ENCODE measurements at regions not wholly inside any gene's neighbourhood (a gene's known extent, or its start where the extent isn't known, plus 50 kb on each side); places are given as distances from the start of the nearest gene placed in this dataset.

DNA sequence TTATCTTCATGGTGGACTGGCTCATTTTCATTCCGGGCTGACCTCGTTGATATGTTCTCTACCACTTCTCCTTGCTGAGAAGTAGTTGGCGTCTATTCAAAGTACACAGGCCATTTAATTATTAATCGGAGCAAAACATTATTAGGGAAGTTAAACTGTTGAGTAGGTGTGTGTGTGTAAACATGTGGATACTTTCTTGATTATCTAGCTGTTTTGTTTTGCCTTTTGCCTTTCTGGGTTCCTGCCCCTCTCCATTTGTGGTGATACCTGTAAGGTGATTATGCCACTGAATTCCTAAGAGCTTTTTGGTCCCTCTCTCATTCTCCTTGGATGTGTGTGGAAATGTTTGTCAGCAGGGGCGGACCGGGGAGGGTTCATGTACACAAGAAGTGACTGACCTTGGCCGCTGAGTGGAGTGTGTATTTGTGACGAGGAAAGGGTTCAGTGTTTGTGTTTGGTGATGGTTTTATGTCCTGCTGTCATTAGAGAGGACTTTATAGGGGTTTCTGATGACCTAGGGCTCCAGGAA, 56.6 kb upstream of the PPP2R5A start:
- no peak overlapping the region for H3K27ac ChIP-seq
- no peak overlapping the region for H3K4me3 ChIP-seq
- TF ChIP-seq EP300 (IDR thresholded peaks at IDR 0.05) (no peak), POLR2A (IDR thresholded peaks at IDR 0.05) (no peak)
- TF ChIP-seq, protein P1, sequence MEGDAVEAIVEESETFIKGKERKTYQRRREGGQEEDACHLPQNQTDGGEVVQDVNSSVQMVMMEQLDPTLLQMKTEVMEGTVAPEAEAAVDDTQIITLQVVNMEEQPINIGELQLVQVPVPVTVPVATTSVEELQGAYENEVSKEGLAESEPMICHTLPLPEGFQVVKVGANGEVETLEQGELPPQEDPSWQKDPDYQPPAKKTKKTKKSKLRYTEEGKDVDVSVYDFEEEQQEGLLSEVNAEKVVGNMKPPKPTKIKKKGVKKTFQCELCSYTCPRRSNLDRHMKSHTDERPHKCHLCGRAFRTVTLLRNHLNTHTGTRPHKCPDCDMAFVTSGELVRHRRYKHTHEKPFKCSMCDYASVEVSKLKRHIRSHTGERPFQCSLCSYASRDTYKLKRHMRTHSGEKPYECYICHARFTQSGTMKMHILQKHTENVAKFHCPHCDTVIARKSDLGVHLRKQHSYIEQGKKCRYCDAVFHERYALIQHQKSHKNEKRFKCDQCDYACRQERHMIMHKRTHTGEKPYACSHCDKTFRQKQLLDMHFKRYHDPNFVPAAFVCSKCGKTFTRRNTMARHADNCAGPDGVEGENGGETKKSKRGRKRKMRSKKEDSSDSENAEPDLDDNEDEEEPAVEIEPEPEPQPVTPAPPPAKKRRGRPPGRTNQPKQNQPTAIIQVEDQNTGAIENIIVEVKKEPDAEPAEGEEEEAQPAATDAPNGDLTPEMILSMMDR (IDR thresholded peaks at IDR 0.05): no peak
- H3K27me3 ChIP-seq: no peaks in the 10 kb centered on the region
- no peaks in the 10 kb centered on the region for H3K9me3 ChIP-seq
- DNase-seq (ENCODE audit: low spot score in 2 of 2): no peak
- 70 to 77% methylated on average over 8 of the region's 8 CpGs for WGBS, 2 donors
- peaks cover 0 to 14% (median 2%) of the 10 kb centered on the region in 4 donors for H3K4me1 ChIP-seq
- no peaks in the 10 kb centered on the region for H3K36me3 ChIP-seq

DNA sequence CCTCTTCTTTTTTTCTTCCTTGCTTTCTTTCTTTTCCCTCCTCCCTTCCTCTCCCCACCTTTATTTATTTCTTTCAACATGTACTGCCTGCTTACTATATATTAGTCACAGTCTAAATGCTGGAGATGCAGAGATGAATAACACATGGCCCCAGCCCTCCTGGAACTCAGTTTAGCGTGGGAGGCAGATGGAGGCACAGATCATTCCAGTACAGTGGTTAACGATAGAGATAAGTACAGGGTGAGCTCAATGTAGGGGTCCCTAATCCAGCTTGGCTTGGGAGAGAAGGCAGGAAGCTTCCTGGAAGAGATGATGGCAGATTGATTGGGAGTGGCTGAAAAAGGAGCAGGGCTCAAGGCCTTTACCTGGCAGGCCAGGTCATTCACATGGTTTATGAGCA, 55.6 kb upstream of the PPP2R5A start:
- H3K4me3 ChIP-seq: no peak overlapping the region
- H3K9me3 ChIP-seq: no peaks in the 10 kb centered on the region
- no peak for DNase-seq (ENCODE audit: low spot score in 2 of 2)
- H3K36me3 ChIP-seq: no peaks in the 10 kb centered on the region
- peaks cover 0 to 21% (median 4%) of the 10 kb centered on the region in 4 donors for H3K4me1 ChIP-seq
- no peak for TF ChIP-seq EP300 (IDR thresholded peaks at IDR 0.05)
- H3K27ac ChIP-seq: no peak overlapping the region
- WGBS, 2 donors: 66 to 78% methylated on average over 2 of the region's 2 CpGs
- no peaks in the 10 kb centered on the region for H3K27me3 ChIP-seq

DNA sequence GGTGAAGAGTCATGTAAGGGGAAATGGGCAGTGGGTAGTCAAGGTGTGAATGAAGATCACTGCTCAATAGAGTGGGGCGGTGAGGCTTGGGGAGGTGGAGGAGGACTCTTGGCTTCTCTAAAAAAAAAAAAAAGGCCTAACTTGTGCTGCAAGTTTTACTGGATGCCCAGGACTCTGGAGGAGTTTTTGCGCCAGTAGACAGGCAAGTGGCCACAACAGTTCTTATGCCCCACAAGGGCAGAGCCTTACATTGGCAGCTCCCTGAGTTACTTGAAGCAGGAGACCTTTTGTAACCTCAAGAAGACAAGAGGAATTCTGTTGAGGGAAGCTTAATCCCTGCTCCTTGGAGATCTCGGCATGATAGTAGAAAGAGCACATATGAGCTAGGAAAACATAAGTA, 54.9 kb upstream of the PPP2R5A start:
- H3K27ac ChIP-seq: no peak overlapping the region
- H3K9me3 ChIP-seq: no peaks in the 10 kb centered on the region
- H3K4me1 ChIP-seq: peaks cover 0 to 22% (median 4%) of the 10 kb centered on the region in 4 donors
- H3K36me3 ChIP-seq: no peaks in the 10 kb centered on the region
- no peaks in the 10 kb centered on the region for H3K27me3 ChIP-seq
- no peak overlapping the region for H3K4me3 ChIP-seq
- no peak for TF ChIP-seq POLR2A (IDR thresholded peaks at IDR 0.05)
- TF ChIP-seq EP300 (IDR thresholded peaks at IDR 0.05): no peak
- TF ChIP-seq, protein P1 (IDR thresholded peaks at IDR 0.05): no peak
- WGBS, 2 donors: 94 to 95% methylated on average over 3 of the region's 3 CpGs
- no peak for DNase-seq (ENCODE audit: low spot score in 2 of 2)

DNA sequence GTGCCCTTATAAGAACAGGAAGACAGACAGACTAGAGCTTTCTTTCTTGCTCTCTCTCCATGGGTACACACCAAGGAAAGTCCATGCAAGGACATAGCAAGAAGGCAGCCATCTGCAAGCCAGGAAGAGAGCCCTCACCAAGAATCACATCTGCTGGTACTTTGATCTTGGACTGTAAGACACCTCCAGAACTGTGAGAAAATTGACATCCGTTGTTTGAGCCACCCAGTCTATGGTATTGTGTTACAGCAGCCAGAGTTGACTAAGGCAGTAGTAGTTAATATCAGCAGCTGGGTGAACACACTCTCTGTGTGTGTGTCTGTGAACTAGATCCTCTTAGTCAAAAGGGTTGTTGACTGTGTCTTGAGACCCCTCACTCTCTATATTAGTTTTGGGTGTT, 53.8 kb upstream of the PPP2R5A start:
- Histone ChIP-seq H3K36me3 (no peaks in the 10 kb centered on the region), H3K27me3 (no peaks in the 10 kb centered on the region), H3K9me3 (no peaks in the 10 kb centered on the region), H3K27ac (no peak overlapping the region), H3K4me3 (no peak overlapping the region), H3K4me1 (peaks cover 0 to 12% (median 4%) of the 10 kb centered on the region in 4 donors)
- 93 to 95% methylated on average over 1 of the region's 1 CpG for WGBS, 2 donors
- TF ChIP-seq POLR2A (IDR thresholded peaks at IDR 0.05) (no peak), EP300 (IDR thresholded peaks at IDR 0.05) (no peak)
- TF ChIP-seq, protein P1 (IDR thresholded peaks at IDR 0.05): no peak
- DNase-seq (ENCODE audit: low spot score in 2 of 2): no peak

GRCh38 chr1:212232090-212232489, 53.1 kb upstream of the PPP2R5A start:
- peaks cover 0 to 12% (median 5%) of the 10 kb centered on the region in 4 donors for H3K4me1 ChIP-seq
- WGBS, 2 donors: 69 to 77% methylated on average over 3 of the region's 3 CpGs

More at GRCh38 chr1:212232090-212232489, 53.1 kb upstream of the PPP2R5A start:
- Histone ChIP-seq H3K9me3 (no peaks in the 10 kb centered on the region), H3K27ac (no peak overlapping the region), H3K36me3 (no peaks in the 10 kb centered on the region), H3K4me3 (no peak overlapping the region), H3K27me3 (no peaks in the 10 kb centered on the region)
- DNase-seq (ENCODE audit: low spot score in 2 of 2): no peak
- TF ChIP-seq, protein P1 (IDR thresholded peaks at IDR 0.05): no peak
